NCI-H1436 treated with DMSO at 0.1 percent for 48 hours (cell line): ENCODE measurements at regions not wholly inside any gene's neighbourhood (a gene's known extent, or its start where the extent isn't known, plus 50 kb on each side); places are given as distances from the start of the nearest gene placed in this dataset.

Experiments
- DNase-seq: peaks from one replicate; lab custom pipeline; 2025; lab: John Stamatoyannopoulos, UW

- DNase-seq, result no peak
Observed at GRCh38 chr1:56442290-56442877, 137.0 kb downstream of the PLPP3 start.

DNA sequence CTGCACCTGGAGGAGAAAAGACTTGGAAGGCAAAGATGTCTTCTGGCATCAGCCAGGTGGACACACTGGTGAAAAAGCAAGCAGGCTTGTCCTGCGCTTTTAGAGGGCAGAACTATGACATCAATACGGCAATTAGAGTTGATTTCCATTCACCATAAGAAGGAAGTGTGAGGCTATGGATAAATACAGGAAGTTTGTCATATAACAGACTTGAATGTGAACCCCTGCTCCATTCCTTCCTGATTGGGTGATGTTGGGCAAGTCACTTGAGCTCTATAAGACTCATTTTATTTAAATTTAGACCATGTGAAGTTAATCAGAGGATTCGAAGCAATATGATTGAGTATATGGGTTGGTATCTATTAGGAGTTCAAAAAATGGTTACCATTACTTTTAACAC, 137.8 kb downstream of the PLPP3 start:
- DNase-seq, result no peak

- DNase-seq, result no peak
Observed at GRCh38 chr1:56439610-56440264, 139.6 kb downstream of the PLPP3 start.

- no peak for DNase-seq
Observed at GRCh38 chr1:56438901-56439551, 140.3 kb downstream of the PLPP3 start.

- DNase-seq, result no peak
Observed at GRCh38 chr1:56437959-56438358, 141.4 kb downstream of the PLPP3 start.

GRCh38 chr1:56436912-56437417, 142.4 kb downstream of the PLPP3 start:
- DNase-seq, result no peak

- no peak for DNase-seq
Observed at GRCh38 chr1:56436296-56436695, 143.1 kb downstream of the PLPP3 start.

DNA sequence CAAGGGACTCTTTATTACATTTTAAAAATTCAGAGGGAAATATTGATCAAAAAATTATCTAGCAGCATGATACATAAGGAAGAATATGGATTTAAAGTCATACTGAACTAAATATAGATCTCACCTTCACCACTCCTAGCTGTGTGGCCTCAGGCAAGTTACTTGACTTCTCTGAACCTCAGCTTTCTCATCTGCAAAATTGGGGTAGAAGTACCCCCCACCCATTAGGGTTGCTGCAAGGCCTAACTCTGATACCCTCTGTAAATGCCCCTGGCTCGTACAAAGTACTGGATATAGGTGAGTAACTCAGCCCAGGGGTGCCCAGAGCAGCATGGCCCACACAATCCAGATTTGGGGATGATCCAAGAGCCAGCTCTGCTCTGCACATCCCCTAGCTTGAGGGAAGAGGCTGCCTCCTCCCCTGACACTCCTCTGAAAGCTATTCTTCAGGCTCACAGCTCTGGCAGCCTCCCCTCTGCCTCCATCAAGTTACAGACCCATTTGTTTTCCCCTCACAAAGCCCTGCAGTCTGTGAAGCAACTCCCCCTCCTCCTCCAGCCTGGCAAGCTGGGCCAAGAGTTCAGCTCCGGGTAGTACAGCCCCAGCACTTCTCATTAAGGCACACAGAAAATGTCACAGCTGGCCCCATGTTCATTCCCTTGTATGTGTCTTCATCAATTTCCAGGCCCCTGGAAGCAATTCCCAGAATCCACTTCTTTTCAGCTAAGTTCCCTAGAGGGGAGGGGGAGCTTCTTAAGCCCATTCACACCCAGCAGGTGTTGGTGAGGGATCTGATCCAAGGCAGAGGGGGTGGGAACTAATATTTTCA, 143.7 kb downstream of the PLPP3 start:
- DNase-seq, result no peak

DNA sequence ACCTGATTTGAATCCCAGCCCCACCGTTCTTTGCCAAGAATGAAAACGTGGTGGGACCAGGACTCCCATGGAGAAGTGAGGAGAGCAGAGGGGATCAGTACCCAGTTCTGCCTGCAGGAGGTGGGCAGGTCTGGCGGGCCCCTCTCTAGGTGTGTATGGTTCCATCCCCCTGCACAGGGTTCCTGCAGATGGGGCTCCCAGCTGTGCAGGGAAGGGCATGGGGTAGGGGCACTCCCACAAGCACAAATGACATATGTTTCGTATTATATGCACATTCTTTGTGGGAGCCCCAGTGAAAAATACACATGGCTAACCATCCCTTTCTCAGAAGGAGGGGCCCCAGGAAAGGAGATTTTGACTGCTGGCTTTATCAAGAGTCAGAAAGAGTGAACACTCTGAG, 144.6 kb downstream of the PLPP3 start:
- DNase-seq, result no peak

- no peak for DNase-seq
Observed at GRCh38 chr1:56434025-56434424, 145.3 kb downstream of the PLPP3 start.

DNA sequence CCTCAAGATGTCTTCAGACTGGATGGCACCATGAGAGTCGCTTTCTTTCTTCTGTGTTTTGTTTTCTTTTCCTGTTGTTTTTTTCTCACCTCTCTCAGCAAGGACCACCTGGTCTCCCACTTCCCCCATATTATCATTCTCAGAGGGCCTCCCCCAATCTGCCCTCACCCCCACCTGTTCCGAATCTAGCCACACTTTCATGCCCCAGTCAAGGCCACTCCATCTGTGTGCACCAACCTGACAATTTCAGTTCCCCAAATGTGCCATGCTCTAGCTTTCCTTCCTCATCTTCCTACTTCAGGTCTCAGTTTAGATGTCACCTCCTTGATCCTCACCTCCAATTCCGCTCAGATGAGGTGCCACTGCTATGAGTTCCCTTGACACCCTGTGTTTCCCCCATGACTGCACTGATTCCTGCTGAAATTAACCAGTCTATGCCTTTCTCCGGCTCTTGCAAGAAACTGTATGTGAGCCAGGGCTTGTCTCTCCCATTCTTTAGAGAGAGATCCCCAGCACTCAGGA, 146.2 kb downstream of the PLPP3 start:
- DNase-seq, result no peak

DNA sequence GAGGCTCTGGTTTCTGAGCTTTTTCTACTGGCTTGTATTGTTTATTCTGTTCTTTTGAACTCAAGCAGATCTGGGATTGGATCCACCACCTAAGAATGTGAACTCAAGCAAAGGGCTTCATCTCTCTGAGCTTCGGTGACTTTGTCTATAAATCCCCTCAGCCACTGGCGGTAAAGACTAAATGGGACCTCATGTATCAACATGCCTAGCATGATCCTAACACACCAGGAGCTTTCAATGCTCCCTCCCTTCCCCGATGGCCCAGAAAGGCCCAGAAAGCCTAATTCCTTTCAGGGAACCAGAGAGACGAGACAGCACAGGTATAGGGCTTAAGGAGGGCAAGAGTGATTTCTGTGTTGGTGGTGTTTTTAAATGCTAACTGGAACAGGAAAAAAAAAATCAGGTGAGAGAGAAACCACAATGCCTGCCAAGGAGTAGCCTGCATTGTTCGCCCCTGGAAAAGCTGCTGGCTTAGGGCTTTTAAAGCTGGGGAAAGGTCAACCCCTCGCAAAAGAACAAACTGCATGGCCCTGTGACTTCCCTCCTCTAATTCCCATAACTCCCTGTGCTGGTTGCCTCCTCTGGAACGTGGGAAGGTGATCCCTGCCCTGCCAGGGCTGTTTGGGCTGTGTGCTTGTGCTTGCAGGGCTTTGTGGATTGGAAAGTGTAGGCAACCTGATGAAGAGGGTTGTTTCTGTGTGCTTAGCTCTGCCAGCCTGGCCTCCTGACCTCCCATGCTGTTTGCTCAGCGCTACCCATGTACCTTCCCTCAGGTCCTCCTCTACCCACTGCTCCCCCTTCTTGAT, 147.0 kb downstream of the PLPP3 start:
- DNase-seq, result no peak

DNA sequence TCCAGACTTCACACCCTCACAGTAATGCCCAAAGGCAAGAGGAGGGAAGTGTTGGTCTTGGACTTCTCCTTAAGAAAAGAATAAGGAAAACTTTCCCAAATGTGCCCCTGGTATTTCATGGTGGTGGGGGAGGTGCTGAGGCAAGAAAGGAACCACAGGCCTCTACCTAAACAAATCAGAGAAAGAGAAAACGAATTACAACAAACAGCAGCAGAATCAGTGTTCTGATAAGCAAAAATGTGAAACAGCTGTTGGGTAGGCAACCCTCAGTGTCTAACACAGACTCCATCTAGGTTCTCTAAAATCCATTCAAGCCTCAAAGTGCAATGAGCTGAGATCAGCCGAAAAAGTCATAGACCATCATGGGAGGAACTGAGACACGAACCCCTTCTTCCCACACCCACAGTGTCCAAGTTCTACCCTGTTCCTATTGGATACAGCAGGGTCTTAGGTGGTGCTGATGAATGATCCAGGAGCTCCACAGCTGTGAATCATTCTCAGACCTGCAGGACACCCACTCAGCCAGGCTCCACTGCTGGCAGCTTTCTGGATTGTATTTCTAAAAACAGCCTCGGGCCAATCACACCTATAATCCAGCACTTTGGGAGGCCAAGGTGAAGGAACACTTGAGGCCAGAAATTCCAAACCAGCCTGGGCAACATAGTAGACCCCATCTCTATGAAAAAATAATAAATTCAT, 149.1 kb downstream of the PLPP3 start:
- no peak for DNase-seq

DNA sequence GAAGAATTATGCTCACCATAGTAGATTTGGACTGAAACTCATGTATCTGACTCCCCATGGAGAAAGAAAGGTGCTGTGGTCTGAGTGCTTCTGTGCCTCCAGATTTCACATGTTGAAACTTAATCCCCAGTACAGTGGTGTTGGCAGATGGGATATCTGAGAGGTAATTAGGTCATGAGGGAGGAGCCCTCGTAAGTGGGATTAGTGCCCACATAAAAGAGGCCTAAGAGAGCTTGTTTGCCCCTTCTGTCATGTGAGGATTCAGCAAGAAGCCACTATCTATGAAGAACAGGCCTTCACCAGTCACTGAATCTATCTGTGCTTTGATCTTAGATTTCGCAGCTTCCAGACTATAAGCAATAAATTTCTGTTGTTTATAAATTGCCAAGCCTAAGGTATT, 150.1 kb downstream of the PLPP3 start:
- no peak for DNase-seq

DNA sequence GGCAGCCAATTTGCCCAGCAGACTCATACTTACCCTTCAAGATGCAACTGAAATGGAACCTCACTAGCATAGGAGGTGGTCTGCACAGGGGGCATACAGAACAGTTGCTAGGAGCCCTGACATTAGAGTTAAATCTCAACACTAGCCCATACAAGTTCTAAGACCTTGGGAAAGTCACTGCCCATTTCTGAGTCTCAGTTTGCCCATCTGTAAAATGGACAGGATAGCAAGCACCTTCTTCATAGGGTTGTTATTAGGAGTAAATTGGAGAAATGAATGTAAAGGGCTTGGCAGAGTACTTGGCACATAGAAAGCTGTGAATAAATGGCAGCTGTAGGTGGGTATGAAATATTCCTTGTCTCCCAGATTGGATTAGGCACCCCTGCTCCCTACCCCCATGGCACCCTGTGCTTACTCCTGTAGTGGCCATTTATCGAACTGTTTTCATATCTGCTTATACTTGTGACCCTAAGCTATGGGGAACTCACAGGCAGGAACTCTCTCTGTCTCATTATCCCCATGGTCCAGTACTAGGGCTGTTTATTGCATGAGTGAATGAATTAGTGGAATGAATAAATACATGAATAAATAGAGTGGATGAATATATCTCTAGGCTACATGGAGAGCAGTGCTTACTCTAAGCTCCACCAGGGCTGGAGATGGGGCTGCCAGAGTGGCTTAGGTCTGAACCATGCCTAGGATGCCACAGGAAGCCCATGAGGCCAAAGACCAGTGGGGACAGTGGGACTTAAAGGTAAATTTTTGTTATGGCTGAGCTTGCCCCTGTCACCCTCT, 152.6 kb downstream of the PLPP3 start:
- DNase-seq, result no peak

DNA sequence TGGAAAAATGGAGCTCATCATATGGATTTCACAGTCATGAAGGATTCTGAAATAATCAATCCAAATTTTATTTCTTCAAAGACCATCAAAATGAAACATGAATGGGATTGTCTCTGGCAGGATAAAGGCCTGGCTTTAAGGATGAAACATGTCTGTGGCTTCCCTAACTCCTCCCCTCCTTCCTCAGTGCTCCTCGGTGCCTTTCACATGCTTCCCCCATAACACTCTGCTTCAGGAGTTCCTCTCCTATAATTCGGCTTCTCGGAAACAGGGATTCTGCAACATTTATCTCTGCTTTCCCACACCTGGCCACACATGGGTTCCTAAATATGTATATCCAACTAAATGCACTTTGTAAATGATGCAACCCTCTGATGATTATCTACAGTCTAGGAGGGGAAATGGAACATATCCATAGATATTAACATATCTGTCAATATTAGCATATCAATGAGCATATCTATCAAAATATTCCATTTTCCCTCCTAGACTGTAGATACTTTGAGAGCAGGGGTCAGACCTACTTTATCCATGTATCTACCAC, 153.8 kb downstream of the PLPP3 start:
- DNase-seq, result no peak

- no peak for DNase-seq
Observed at GRCh38 chr1:56424744-56425493, 154.4 kb downstream of the PLPP3 start.

DNA sequence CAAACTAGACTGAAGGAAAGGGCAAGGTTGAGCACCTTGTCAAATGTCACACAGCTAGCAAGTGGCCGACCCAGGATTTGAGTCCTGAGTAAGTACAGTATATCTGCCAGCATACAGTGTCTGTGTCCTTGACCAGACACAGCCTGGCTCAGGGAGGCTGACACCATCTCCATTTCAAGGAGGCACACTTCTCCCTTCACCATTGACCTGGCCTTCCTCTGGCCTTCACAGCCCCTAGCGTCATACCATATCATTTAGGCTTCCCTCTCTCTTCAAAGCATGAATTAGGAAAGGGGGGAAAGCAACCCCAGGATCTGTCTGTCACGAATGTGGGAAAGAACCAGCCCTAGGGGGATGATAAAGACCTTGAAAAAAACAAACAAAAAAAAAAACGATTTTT, 155.6 kb downstream of the PLPP3 start:
- DNase-seq, result no peak

DNA sequence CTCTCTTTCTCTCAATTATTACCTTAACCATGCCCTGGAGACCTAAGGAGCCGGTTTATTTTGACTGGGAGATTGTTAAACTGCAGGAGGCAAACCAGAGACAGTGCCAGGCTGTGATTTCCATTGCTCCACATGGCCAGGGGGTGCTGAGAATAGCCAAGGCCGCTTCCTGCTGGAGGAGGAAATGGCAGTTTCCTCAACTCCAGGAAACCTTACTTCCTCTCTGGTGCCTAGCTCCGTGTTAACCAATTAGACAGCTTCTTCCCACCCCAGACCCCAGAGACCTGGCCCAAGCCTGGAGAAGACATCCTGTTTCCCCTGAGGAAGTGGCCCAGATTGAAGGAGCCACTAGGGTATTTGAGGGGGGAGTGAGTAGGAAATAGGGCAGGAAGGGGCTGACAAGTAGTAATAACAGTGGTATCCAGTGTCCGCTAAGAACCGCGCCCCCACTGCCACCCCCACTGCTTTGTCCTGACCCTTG, 161.2 kb downstream of the PLPP3 start:
- no peak for DNase-seq
